Transverse colon (tissue), 4 donors: ENCODE measurements at regions not wholly inside any gene's neighbourhood (a gene's known extent, or its start where the extent isn't known, plus 50 kb on each side); places are given as distances from the start of the nearest gene placed in this dataset.

ENCODE experiments used
- CTCF ChIP-seq, 5 experiments: fragments of 200-600 bp in 3 of 5; fragments of 450-650 bp in 2 of 5; sonication (generic) in 3 of 5; IDR thresholded peaks; 1 replicate in 2 of 5; 2 replicates in 3 of 5; pipeline ENCODE4 v1.5.1; 2016 to 2017; ENCODE audit warnings: antibody characterized with exemption in 5 of 5, inconsistent platforms in 3 of 5, mild to moderate bottlenecking in 2 of 5, moderate library complexity in 1 of 5
- EP300 ChIP-seq: sonication (generic); formaldehyde crosslinking; IDR thresholded peaks from one replicate; pipeline ENCODE4 v1.6.1; 2017; ENCODE audit warnings: antibody characterized with exemption, low read depth
- POLR2A ChIP-seq: fragments of 450-650 bp; IDR thresholded peaks from one replicate; pipeline ENCODE4 v1.6.1; 2016; ENCODE audit warnings: antibody characterized with exemption, mild to moderate bottlenecking, moderate library complexity
- POLR2AphosphoS5 ChIP-seq, 3 donors: sonication (generic); formaldehyde crosslinking; IDR thresholded peaks; one replicate each; pipeline ENCODE4 v1.6.1; 2016; ENCODE audit warnings: antibody characterized with exemption in 3 of 3

DNA sequence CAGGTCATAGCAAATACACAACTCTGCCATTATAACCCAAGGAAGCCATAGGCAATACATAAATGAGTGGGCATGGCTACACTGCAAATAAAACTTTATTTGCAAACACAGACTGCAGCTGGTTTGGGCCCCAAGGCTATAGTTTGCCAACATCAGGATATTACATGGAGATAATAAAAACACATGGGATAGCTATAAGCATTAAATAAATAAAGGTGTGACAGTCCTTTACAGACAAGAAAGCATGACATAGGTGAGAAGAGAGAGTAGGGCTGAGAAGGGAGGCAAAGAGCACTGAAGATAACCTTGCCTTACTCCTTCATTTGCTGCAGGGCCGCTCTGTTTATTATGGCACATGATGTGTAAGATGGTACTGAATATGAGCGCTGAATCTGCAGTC, 135.1 kb upstream of the GHITM start:
- TF ChIP-seq CTCF (IDR thresholded peaks at IDR 0.05) = no peak
- no peak for TF ChIP-seq EP300
- TF ChIP-seq POLR2A = no peak
- TF ChIP-seq POLR2AphosphoS5 (IDR thresholded peaks at IDR 0.05) = peak in 2 of 3 donors; percentile 17 to 69
